DMS79 treated with DMSO at 0.1 percent for 48 hours (cell line): ENCODE measurements at regions not wholly inside any gene's neighbourhood (a gene's known extent, or its start where the extent isn't known, plus 50 kb on each side); places are given as distances from the start of the nearest gene placed in this dataset.
"Not testable (repeated sequence)": the region's sequence is repeated elsewhere in the genome, so short reads cannot be mapped to it uniquely, and the experiment has no call there.

Source experiments
- DNase-seq: peaks from one replicate; lab custom pipeline; 2025; lab: John Stamatoyannopoulos, UW

DNA sequence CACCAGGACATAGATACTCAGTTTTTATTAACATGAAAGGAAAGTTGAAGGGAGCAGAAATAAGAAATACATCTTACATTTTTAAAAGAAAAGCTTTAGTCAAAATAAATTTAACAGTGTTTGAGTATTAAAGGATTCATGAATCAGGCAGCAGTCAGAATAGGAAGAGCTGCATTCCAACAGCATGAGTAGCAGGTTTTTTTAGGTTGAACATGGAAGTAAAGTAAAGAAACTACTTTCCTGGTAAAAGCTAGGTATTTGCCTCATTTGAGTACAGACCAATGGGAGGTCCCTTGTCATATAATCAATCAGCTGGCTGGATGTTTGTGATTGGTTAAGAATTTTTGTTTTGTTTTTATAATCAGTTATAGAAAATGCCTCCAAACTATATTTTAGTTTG, 645.9 kb upstream of the INTU start:
- no peak for DNase-seq

DNA sequence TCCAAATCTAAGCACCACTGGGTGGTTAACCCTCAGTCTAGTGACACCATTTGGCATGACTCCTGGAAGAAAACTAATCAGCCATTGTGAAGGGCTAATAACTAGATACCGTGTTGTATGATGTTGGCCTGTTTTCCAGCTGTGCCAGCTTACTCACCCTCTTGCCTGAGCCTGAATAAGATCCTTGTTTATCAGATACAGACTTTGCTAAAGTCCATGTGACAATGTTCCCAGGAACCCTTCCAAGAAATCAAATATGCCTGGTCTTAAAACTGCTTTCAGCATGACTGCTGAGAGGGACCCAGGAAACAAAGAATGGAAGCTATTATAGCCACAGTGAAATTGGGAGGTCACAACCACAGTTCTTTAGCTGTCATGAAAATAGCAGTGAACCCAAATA, 640.8 kb upstream of the INTU start:
- DNase-seq = peak; percentile 0

DNA sequence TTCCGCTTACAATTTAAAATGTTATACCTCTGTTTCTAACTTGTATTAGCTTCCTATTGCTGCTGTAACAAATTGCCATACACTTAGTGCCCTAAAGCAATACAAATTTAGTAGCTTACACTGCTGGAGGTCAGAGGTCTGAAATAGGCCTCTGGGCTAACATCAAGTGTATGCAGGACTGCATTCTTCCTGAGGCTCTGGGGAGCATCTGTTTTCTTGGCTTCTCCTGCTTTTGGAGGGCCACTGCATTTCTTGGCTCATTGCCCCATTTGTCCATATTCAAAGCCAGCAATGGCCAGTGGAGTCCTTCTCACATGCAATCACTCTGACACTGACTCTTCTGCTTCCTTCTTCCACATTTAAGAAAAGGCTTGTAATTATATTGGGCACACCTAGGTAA, 639.8 kb upstream of the INTU start:
- DNase-seq = no peak

DNA sequence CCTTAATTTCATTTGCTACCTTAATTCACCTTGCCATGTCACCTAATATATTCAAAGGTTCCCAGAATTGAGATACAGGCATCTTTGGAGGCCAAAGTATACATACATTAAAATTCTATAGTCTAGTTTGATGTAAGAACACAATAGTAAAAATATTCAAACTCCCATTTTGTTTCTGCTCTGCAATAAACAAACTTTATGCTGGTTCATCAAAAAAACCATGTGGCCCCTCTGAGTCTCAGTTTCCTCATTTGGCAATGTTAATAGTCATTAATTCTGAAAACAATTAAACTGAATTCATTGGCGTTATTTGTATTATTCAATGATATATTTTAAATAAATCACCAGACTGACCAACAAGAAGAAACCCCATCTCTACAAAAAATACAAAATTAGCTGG, 639.4 kb upstream of the INTU start:
- DNase-seq = no peak

DNA sequence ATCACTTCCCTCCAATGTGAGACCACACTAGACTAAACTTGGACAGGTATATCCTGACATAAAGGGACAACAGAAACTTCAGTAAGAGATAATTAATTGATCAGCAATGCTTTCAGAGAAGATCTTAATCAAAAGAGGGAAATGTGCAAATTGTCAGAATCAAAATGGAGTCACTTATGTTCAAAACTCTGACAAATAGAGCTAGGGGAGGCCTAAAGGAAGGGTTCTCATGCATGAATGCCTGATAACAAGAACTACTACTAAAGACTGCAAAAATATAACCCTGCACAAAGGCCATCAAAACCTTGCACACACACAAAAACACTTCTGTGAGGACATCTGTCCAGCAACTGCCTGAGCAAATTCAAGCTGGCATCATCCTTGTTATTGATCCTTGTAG, 637.5 kb upstream of the INTU start:
- DNase-seq = no peak

DNA sequence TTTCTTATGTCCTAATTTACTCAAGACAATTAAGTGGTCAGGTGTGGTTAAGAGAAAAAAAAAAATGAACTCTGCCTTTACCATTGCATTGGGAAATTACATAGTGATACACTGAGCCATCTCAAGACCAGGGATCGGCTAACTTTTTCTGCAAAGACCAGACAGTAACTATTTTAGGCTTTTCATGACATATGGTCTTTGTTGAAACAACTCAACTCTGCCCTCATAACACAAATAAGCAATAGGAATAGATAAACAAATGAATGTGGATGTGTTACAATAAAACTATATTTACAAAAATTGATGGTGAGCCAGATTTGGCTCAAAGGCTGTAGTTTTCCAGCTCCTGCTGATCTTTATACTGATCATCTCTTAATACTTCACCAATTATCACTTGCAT, 632.6 kb upstream of the INTU start:
- no peak for DNase-seq

DNA sequence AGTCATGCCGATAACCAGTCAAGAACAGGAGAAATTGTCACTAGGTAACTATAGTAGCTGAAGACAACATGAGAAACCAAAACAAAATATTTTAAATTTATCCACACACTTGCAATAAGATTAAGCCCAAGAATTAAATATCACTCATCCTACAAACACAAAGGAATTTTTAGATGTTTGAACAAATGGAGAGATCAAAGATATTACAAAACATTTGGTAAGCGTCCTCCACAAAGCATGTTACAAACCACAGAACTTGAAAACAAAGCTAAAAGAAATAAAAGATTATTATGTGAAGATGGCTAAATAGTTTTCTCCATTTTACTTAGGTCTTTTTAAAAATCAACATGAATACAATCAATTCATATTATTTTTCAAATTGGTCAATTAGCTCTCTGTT, 631.9 kb upstream of the INTU start:
- DNase-seq = no peak

DNA sequence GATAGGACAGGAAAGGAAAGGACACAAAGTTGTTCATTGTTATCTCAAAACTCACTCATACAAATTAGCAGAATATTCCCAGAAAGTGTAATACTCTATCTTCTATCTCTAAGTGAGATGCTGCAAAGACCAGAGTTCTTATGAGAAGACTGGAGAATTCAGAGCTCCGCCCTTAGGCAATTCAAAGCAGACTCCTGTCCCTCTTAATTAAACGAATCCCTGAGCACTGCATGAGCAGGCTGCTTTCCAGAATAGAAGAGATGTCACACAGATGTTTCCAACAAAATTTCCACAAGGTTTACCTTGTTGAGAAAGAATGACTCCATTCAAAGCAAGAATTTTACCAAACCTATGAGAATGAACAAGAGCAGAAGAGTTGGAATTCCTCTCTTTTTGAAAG, 630.8 kb upstream of the INTU start:
- DNase-seq = no peak

DNA sequence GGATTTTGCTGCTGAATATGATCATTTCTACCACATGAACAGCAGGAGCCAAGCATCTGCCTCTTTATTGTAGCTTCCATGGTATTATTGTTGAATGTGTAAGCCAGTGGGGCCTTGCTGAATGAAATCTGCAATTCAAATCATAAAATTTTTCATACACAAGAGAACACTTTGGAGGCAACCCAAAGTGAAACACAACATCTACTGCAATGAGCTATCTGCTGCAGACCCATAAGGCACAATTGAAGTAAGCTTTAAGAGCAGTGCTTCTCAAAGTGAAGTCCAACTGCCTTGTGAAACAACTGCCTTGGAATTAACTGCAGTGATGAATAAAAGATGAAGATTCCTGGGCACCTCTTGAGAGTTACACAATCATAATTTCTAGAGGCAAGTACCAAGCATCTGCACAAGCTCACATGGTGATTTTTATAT, 626.3 kb upstream of the INTU start:
- DNase-seq = no peak

DNA sequence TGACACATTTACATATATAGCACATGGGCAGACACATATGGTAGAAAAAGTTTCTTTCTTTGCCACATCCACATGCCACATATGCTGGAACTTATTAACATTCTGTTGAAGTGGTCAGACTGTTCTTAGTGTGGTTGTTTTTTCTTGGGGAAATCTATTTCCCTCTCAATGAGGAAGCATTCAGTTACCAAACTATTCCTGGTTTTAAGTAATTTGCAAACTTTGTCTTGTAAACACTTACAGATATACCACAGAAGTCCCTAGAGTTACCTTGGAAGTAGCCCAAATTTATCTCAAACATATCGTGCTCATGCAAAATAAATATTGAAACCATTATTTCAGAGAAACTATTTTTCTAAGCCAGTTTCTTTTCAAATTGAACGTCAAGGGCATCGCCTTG, 625.5 kb upstream of the INTU start:
- no peak for DNase-seq

DNA sequence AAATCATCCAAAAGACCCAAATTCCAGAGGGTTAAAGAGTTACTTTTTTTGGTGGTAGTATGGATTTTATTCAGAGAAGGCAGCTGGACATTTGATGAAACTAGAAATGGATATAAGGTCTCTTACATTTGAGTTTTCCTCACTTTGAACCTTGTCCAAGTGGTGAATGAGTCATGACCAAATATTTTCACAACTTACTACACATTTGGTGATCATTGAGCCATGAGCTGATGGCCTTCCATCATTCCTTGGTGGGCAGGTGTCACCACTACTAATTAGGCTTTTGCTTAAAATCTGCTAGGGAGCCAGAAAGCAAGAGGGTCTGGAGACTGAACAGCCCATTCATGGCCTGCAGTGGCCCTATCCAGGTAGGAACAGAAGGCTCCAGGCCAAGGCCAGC, 620.2 kb upstream of the INTU start:
- no peak for DNase-seq

DNA sequence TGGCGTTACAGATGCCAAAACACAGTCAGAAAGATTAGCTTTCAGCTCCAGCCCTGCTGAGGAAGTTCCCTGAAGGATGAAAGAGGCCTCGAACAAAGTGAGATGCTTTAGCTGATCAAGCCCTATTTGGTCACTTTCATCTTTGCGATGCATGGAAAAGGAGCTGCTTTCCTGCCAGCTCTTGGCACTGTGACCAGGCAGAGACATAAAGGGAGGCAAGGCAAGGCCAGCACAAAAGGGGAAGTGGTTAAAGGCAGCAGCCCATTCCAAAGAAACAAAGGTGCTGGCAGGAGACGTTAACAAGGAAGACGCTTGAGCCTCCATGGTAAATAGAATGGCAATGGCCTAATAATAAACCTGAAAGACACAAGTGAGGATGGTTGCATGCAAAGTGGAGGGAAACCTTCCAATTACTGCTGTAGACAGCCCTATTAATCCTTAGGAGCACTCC, 617.1 kb upstream of the INTU start:
- DNase-seq = peak; percentile 5

DNA sequence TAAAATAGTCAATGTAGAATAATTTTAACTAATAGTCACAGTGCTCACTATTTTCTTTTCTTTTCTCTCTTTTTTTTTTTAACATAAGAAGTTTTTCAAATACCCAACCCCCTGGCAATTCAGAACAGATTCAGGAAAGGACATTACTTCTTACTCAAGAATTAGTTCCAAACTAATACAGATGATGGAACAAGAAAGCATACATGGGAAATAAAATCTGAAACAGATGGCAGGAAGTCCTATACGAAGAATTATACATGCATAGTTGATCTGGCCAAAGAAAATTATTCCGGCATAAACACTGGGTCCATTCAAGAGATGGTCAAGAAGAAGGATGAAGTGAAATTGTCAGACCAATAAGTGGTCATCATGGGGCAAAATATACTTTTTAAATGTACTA, 614.4 kb upstream of the INTU start:
- DNase-seq = no peak

DNA sequence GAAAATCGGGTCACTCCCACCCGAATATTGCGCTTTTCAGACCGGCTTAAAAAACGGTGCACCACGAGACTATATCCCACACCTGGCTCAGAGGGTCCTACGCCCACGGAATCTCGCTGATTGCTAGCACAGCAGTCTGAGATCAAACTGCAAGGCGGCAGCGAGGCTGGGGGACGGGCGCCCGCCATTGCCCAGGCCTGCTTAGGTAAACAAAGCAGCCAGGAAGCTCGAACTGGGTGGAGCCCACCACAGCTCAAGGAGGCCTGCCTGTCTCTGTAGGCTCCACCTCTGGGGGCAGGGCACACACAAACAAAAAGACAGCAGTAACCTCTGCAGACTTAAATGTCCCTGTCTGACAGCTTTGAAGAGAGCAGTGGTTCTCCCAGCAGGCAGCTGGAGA, 611.9 kb upstream of the INTU start:
- not testable (repeated sequence) for DNase-seq

DNA sequence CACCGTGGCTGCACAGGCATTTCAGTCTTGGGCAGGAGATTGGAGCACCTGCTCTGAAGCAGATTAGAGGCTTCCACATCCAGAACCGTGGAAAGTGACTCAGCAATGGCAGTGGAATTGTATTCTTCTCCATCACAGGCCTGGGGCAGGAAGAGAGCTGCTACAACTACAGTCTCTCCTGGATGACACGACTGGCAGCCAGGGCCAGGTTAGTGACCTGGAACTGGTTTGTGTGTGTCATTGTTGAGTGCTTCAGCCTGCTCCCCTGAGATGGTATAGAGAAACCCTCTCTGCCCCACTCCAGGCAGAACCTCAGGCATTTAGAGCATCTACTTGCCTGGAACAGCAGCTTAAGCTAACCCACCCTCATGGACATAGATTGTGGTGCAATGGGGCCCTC, 596.5 kb upstream of the INTU start:
- no peak for DNase-seq

DNA sequence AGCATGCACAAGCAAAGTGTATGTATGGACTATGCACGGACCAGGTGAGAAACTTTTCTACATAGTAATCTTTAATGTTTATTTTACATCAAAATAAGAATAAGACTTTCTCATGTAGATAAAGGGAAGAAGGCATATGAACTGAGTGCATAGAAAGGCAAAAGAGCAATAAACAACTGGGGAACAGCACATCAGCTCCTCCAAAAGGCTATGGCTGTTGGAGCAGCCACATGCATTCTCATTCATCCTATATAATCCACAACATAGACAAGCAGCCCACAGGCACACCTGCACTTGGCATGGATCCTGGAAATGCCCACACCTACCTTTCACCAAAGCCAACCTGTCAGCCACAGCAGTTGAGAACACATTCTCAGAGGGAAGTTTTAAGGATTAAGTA, 586.9 kb upstream of the INTU start:
- DNase-seq = no peak

DNA sequence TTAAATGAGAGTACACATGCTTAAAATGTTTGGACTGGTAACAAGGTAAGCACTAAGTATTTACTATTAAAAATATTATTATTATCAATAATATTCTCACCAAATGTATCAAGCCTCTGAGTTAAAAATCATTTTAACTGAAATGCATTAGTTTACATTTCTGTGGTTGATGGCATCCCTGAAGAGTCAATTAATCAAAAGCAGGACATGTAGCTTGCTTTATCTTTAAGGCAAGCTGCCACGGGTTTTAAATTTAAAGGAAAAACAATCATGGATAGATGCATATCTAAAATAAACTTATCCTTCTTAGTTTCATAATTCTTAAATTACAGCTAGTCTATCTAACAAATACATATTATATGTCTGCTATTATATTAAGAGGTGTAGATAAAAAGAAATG, 584.8 kb upstream of the INTU start:
- no peak for DNase-seq

DNA sequence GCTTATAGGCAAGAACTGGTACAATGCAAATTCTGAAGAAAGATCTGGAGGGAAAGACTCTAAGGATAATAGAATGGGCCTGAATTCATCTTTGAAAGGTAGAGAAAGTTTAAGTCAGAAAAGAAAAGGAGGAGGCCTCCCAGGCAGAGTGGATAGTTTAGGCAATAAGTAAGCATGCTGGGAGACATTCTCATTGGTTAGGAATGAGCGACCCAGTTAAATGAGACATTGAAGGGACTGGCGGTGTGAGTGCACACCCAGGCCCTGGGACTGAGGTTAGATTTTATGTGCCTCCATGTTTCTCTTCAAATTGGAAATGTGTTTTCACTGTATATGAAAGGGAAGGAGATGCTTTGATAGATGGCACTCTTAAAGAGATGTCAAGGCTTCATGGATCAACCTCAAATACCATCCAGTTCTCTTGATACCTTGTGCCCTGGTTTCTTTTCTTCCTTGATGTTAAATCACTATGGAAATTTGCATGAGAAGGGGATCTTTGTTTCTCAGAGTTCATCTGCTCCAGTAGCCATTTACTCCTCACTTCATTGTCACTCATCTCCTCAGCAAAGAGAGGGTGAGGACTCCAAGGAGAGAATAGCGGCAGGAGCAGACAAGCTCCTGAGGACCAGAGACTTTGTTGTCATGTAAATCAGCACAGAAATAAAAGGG, 584.2 kb upstream of the INTU start:
- DNase-seq = no peak

DNA sequence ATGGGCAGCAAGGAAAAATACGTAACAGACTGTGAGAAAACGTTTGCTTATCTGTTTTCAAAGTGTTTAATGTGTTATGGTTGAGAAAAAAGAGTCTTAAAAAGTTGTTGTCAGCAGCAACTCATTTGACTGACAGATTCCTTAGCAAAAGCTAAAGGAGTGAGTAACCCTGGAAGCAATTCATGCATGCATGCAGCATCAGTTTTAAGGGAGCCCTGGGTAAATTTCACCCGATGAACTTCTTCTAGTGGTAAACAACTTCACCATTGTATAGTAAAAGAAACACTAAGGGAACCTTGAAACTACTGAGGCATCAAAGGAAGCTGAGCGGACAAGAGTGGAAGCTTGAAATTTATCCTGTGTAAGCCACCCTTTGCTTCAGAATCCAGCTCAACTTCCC, 583.2 kb upstream of the INTU start:
- DNase-seq = no peak

DNA sequence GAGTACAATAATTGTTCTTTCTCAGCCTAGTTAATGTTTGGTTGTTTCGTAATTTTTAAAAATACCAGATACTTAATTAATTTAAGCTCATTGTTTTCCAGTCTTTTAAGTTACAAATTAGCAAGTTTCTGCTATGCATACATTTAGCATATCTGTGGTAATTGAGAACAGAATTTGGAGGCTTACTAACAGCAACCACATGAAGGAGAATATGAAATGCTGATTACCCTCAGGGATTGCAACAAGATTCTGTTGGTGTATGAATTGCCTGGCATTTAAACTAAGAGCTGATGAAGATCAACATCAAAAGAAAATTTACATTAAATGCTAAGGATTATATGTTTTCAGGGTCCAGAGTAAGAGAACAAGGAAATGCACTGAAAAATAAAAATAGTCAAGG, 580.0 kb upstream of the INTU start:
- no peak for DNase-seq

DNA sequence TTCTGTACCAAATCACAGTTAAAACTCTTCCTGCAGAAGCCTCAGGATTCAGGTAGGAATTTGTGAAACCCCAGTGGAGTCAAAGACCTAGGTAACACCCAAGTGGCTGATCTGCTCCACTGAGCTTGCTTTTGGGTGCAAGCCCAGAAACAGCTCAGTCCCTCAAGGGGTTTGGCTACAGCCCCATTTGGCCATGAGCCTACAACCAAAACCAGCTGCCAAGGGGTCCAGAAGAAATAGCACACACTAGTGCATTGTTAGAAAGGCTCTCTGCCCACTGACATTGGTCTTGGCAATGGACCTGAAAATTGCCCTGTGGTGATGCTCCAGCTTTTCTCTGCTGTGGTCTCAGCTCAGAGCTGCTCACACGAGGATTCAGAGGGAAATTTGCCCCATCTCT, 577.4 kb upstream of the INTU start:
- peak; percentile 73 for DNase-seq

DNA sequence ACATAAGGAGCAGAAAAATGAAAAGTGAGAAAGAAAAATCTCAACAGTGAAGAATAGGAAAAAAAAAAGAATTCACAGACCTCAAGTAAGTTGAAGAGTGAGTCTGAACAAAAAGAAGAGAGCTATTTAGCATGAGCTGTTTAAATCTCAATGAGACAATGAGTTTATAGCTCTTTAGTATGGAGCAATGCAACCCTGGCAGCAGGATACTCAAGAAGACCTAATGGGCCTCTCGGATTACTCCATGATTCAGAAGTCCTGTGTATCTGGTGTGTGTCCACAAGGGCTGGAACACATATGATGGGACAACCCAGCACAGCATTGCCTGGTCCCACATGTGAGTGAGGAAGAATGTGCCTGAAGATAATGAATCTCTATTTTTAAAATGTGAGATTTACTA, 563.1 kb upstream of the INTU start:
- no peak for DNase-seq

DNA sequence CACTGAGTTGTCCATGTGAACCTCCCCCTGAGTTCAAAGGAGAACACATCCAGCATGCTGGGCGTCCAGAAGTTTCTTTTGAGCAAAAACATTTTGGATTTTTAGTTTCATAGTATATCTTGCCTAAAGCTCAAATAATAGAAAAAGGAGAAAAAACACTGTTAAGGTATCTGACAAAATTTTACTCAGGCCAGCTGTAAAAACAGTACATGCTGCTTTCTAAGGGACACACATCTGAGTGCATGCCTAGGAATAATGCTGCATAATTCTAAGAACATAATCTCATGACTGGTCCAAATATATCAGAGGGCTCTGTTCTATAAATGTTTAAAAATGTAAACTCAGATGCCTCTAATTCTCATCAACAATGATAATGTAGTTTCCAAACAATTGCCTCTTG, 561.3 kb upstream of the INTU start:
- DNase-seq = no peak

DNA sequence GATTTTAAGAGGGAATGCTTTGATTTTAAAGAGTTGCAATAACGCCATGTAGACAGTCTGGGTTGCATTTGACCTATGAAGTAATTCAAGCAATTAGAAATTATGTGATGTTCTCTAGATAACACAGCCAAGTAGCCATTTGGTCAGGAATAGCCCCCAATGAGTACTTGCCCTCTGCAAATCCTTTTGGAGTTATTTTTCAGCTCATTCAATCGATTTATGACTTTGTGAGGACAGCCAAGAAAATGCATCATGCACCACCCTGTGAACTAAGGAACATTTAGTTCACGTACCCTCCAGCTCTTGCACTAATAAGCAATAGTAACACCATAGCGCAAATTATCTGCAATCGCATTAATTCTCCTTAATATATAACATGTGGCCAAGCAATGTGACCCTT, 552.6 kb upstream of the INTU start:
- no peak for DNase-seq

DNA sequence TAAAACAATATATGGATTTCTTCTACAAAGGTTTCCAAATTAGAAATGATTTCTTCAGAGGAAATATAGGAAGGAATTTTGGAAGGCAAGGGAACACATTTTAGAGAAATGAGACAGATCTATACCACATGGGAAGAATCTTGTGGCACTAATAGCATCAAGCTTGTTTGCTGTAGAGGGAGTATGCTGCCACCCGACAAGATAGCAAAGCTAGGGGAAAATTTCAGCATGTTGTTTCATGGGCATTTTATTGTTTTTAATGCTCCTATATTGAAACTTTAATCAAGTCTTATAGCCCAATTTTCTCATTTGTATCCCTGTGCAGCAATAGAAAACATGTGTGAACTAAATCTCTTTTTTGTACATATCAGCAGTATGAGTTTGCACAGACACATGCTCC, 551.7 kb upstream of the INTU start:
- no peak for DNase-seq
